ENCODE measurements at regions not wholly inside any gene's neighbourhood (a gene's known extent, or its start where the extent isn't known, plus 50 kb on each side); places are given as distances from the start of the nearest gene placed in this dataset.
A peak's percentile ranks its signal among the peaks of the same experiment; 100 is the strongest.

GRCh38 chr6:19042420-19042819, 655.3 kb downstream of the RNF144B start:
- Histone ChIP-seq H4K20me1 (ENCODE audit: insufficient read depth, low read length) (no peaks in the 10 kb centered on the region), H3K9me3 (replicated peaks in 1 of 2; ENCODE audit: control insufficient read depth in 1 of 2, insufficient read depth in 1 of 2, low read length in 2 of 2) (peaks cover 0 to 5% of the 10 kb centered on the region in 2 donors), H3K4me1 (ENCODE audit: control insufficient read depth in 1 of 2, insufficient read depth in 2 of 2, low read length in 2 of 2) (no peaks in the 10 kb centered on the region), H3K27me3 (ENCODE audit: control insufficient read depth in 2 of 2, insufficient read depth in 2 of 2, low read length in 2 of 2) (no peaks in the 10 kb centered on the region), H3K4me3 (replicated peaks in 1 of 3; ENCODE audit: low read depth in 2 of 3, low read length in 3 of 3) (no peak overlapping the region), H3K27ac (ENCODE audit: low read depth in 1 of 2, low read length in 2 of 2) (no peak overlapping the region), H3K79me2 (ENCODE audit: insufficient read depth, low read length) (no peaks in the 10 kb centered on the region), H3K36me3 (replicated peaks in 1 of 2; ENCODE audit: control insufficient read depth in 1 of 2, insufficient read depth in 2 of 2, low read length in 2 of 2) (no peaks in the 10 kb centered on the region), H3K4me2 (replicated peaks; ENCODE audit: extremely low read depth, low read length, poor library complexity, severe bottlenecking) (no peak overlapping the region), H3K9ac (ENCODE audit: insufficient read depth, low read length, poor library complexity, severe bottlenecking) (no peak overlapping the region), H2AFZ (ENCODE audit: insufficient read depth, low read depth, low read length, poor library complexity, severe bottlenecking) (no peak overlapping the region)
- intact Hi-C loops (cut with micrococcal nuclease): no loop called here
- Mint-ChIP-seq H3K9me3 (peaks cover 0 to 6% (median 2%) of the 10 kb centered on the region in 7 donors), H3K27me3 (ENCODE audit: low read depth in 3 of 3) (no peaks in the 10 kb centered on the region), H3K4me3 (no peak overlapping the region), H3K27ac (peak overlapping the region in 1 of 7 donors; percentile 77), H3K36me3 (no peaks in the 10 kb centered on the region), H3K4me1 (no peaks in the 10 kb centered on the region)
- TF ChIP-seq CTCF (IDR thresholded peaks at IDR 0.05): no peak
- 95% methylated on average over 3 of the region's 5 CpGs for WGBS (ENCODE audit: insufficient coverage)
- no peak for DNase-seq

DNA sequence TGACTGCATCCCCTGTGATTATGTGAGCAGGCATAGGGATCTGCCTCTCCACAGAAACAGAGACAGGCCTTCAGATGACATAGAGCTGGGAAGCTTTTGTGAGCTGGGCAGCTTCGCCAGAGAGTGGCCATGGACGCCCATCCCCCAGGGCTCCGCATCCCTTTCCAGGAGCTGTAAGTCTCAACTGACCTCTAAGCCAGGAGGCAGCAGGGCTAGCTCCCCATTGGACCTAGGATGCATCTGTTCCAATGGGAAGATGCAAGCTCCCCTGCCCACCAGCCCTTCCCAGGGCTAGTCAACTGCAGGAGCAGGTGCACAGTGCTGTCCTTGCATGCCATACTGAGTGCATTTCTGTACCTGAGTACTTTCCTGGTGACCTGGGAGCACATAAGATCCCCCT, 663.6 kb downstream of the RNF144B start:
- H3K27ac ChIP-seq (ENCODE audit: low read depth in 1 of 2, low read length in 2 of 2): no peak overlapping the region
- H3K27ac Mint-ChIP-seq: no peak overlapping the region
- no peak overlapping the region for H3K4me2 ChIP-seq (replicated peaks; ENCODE audit: extremely low read depth, low read length, poor library complexity, severe bottlenecking)
- no peaks in the 10 kb centered on the region for H3K4me1 Mint-ChIP-seq
- H3K4me1 ChIP-seq (ENCODE audit: control insufficient read depth in 1 of 2, insufficient read depth in 2 of 2, low read length in 2 of 2): no peaks in the 10 kb centered on the region
- DNase-seq: no peak
- no peak for TF ChIP-seq CTCF (IDR thresholded peaks at IDR 0.05)
- H3K36me3 ChIP-seq (replicated peaks in 1 of 2; ENCODE audit: control insufficient read depth in 1 of 2, insufficient read depth in 2 of 2, low read length in 2 of 2): no peaks in the 10 kb centered on the region
- 85% methylated on average over 3 of the region's 3 CpGs for WGBS (ENCODE audit: insufficient coverage)
- no peak overlapping the region for H3K9ac ChIP-seq (ENCODE audit: insufficient read depth, low read length, poor library complexity, severe bottlenecking)
- no peaks in the 10 kb centered on the region for H3K27me3 ChIP-seq (ENCODE audit: control insufficient read depth in 2 of 2, insufficient read depth in 2 of 2, low read length in 2 of 2)
- H2AFZ ChIP-seq (ENCODE audit: insufficient read depth, low read depth, low read length, poor library complexity, severe bottlenecking): no peak overlapping the region
- no peaks in the 10 kb centered on the region for H3K27me3 Mint-ChIP-seq (ENCODE audit: low read depth in 3 of 3)
- no peak overlapping the region for H3K4me3 Mint-ChIP-seq
- peaks cover 7 to 16% (median 10%) of the 10 kb centered on the region in 7 donors for H3K9me3 Mint-ChIP-seq
- H3K79me2 ChIP-seq (ENCODE audit: insufficient read depth, low read length): no peaks in the 10 kb centered on the region
- H4K20me1 ChIP-seq (ENCODE audit: insufficient read depth, low read length): no peaks in the 10 kb centered on the region
- no peak overlapping the region for H3K4me3 ChIP-seq (replicated peaks in 1 of 3; ENCODE audit: low read depth in 2 of 3, low read length in 3 of 3)
- no peaks in the 10 kb centered on the region for H3K36me3 Mint-ChIP-seq
- intact Hi-C loops (cut with micrococcal nuclease): no loop called here
- peaks cover 14 to 17% of the 10 kb centered on the region in 2 donors for H3K9me3 ChIP-seq (replicated peaks in 1 of 2; ENCODE audit: control insufficient read depth in 1 of 2, insufficient read depth in 1 of 2, low read length in 2 of 2)

Measured in CD14-positive monocyte (primary cell).